Mammary epithelial cell (primary cell): ENCODE measurements at regions not wholly inside any gene's neighbourhood (a gene's known extent, or its start where the extent isn't known, plus 50 kb on each side); places are given as distances from the start of the nearest gene placed in this dataset.

Experiments
- EZH2 ChIP-seq: IDR thresholded peaks from 2 replicates; pipeline ENCODE4 v1.6.1; 2012; ENCODE audit warnings: low read length, inconsistent platforms, borderline replicate concordance
- TF ChIP-seq, protein P1 (sequence below), 2 donors: IDR thresholded peaks in 1 of 2; conservative IDR thresholded peaks in 1 of 2; 2 replicates each; pipeline ENCODE4 v1.5.1; 2011 to 2012; ENCODE audit warnings: inconsistent platforms in 2 of 2, low read length in 2 of 2, mild to moderate bottlenecking in 2 of 2, control low read depth in 1 of 2, low read depth in 1 of 2; ENCODE audit not compliant: insufficient read depth in 1 of 2; ENCODE audit errors: extremely low read depth in 1 of 2

DNA sequence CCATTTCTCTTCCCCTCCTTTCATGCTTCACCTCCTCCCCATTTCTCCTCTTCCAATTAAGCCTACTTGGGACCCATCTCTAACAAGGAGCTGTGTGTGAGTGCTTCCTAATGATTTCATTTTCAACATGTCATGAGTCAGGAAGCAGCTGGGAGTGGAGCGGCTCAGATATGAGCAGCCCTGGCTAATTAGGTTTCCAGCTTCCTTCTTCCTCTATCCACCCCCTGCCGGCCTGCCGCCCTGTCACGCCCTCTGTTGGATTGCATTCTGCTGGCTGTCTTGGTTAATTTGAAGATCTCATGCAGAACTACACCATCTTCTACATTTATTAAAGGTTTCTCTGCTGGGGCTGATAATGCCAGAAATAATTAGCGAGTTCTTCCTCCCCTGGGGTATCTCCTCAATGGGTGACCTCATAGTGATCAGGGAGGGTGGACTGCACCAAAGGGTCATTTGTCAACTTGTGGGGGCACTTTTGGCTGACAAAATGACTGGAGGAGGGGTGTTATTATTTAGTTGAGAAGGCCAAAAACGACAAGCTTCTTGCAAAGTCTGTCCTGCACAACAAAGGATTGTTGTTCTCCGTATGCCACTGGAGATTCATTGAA, 300.9 kb upstream of the SRRM4 start:
- TF ChIP-seq, protein P1, sequence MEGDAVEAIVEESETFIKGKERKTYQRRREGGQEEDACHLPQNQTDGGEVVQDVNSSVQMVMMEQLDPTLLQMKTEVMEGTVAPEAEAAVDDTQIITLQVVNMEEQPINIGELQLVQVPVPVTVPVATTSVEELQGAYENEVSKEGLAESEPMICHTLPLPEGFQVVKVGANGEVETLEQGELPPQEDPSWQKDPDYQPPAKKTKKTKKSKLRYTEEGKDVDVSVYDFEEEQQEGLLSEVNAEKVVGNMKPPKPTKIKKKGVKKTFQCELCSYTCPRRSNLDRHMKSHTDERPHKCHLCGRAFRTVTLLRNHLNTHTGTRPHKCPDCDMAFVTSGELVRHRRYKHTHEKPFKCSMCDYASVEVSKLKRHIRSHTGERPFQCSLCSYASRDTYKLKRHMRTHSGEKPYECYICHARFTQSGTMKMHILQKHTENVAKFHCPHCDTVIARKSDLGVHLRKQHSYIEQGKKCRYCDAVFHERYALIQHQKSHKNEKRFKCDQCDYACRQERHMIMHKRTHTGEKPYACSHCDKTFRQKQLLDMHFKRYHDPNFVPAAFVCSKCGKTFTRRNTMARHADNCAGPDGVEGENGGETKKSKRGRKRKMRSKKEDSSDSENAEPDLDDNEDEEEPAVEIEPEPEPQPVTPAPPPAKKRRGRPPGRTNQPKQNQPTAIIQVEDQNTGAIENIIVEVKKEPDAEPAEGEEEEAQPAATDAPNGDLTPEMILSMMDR (conservative IDR thresholded peaks at IDR 0.05 in 1 of 2, IDR thresholded peaks at IDR 0.05 in 1 of 2; ENCODE audit: extremely low read depth in 1 of 2, insufficient read depth in 1 of 2, low read depth in 1 of 2, low read length in 2 of 2), result no peak
- no peak for TF ChIP-seq EZH2
